GM18907 (cell line): ENCODE measurements at regions not wholly inside any gene's neighbourhood (a gene's known extent, or its start where the extent isn't known, plus 50 kb on each side); places are given as distances from the start of the nearest gene placed in this dataset.

ENCODE experiments used
- ATAC-seq: cut with Tn5 transposase; IDR thresholded peaks from one replicate; pipeline ENCODE4 v1.9.1; 2021; ENCODE audit warnings: mild to moderate bottlenecking, moderate library complexity; ENCODE audit not compliant: unreplicated experiment

GRCh38 chr14:34247605-34248004, 214.4 kb downstream of the SPTSSA start:
- ATAC-seq: no peak

GRCh38 chr14:34246206-34246605, 215.8 kb downstream of the SPTSSA start:
- ATAC-seq: no peak

GRCh38 chr14:34243401-34243800, 218.6 kb downstream of the SPTSSA start:
- ATAC-seq: no peak

GRCh38 chr14:34243001-34243400, 219.0 kb downstream of the SPTSSA start:
- no peak for ATAC-seq

GRCh38 chr14:34241185-34241711, 220.8 kb downstream of the SPTSSA start:
- no peak for ATAC-seq

GRCh38 chr14:34238610-34239009, 223.4 kb downstream of the SPTSSA start:
- no peak for ATAC-seq

- ATAC-seq: no peak
These were observed 224.4 kb downstream of the SPTSSA start for GRCh38 chr14:34237677-34238076.

GRCh38 chr14:34237081-34237480, 225.0 kb downstream of the SPTSSA start:
- no peak for ATAC-seq

- ATAC-seq: no peak
These were observed 226.3 kb downstream of the SPTSSA start for GRCh38 chr14:34235643-34236300.

GRCh38 chr14:34234258-34234657, 227.8 kb downstream of the SPTSSA start:
- ATAC-seq: no peak

GRCh38 chr14:34233619-34234018, 228.4 kb downstream of the SPTSSA start:
- no peak for ATAC-seq

- no peak for ATAC-seq
These were observed 229.2 kb downstream of the SPTSSA start for GRCh38 chr14:34232790-34233189.

- ATAC-seq: no peak
These were observed 230.4 kb downstream of the SPTSSA start for GRCh38 chr14:34231626-34232025.

GRCh38 chr14:34229140-34229539, 232.9 kb downstream of the SPTSSA start:
- ATAC-seq: no peak

- no peak for ATAC-seq
These were observed 233.4 kb downstream of the SPTSSA start for GRCh38 chr14:34228650-34228976.

- peak; percentile 96 for ATAC-seq
These were observed 234.0 kb downstream of the SPTSSA start for GRCh38 chr14:34227834-34228649.

- no peak for ATAC-seq
These were observed 237.8 kb downstream of the SPTSSA start for GRCh38 chr14:34224221-34224620.

- ATAC-seq: no peak
These were observed 238.5 kb downstream of the SPTSSA start for GRCh38 chr14:34223373-34224148.

- ATAC-seq: no peak
These were observed 239.2 kb downstream of the SPTSSA start for GRCh38 chr14:34222867-34223266.

GRCh38 chr14:34222122-34222521, 239.9 kb downstream of the SPTSSA start:
- no peak for ATAC-seq

- ATAC-seq: peak; percentile 93
These were observed 241.1 kb downstream of the SPTSSA start for GRCh38 chr14:34220921-34221320.

- no peak for ATAC-seq
These were observed 241.7 kb downstream of the SPTSSA start for GRCh38 chr14:34220378-34220706.
